ENCODE measurements at regions not wholly inside any gene's neighbourhood (a gene's known extent, or its start where the extent isn't known, plus 50 kb on each side); places are given as distances from the start of the nearest gene placed in this dataset.

DNA sequence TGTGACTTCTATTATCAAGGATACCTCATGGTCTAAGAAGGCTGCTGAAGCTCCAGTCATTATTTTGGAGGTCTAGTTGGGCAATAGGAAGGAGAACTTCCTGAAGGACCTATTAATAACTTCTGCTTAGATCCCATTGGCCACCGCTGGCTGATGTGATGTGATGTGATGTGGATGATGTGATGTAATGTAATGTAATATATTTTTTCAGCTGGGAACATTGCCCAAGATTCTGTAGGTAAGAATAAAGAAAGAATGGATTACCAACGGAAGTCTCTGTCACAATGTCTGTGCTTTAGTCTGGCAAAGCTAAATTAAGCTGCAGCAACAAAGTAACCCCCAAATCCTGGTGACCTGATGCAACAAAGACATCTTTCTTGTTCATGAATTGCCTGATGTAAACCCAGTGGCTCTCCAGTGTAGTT, 233.7 kb downstream of the PTEN start:
- ChIA-PET POLR2A (no interaction called here), CTCF (interaction anchor here (1.0 kb wide), 1 partner anchor 17 kb away, joined by 3 read pairs; no protein-coding TSS in a partner anchor)
- Histone ChIP-seq H3K4me1 (ENCODE audit: control insufficient read depth, insufficient read depth, low read length) (peaks cover 8% of the 10 kb centered on the region; the same call in 1 of the 2 replicates), H3K27ac (ENCODE audit: extremely low read depth, low read depth, low read length) (no peak overlapping the region), H3K9me3 (ENCODE audit: control insufficient read depth, insufficient read depth, low read depth, low read length) (no peaks in the 10 kb centered on the region), H3K4me3 (ENCODE audit: low read depth, low read length) (no peak overlapping the region), H3K36me3 (ENCODE audit: control insufficient read depth in 2 of 2, insufficient read depth in 1 of 2, low read length in 2 of 2) (no peaks in the 10 kb centered on the region)
- TF ChIP-seq, protein P1, sequence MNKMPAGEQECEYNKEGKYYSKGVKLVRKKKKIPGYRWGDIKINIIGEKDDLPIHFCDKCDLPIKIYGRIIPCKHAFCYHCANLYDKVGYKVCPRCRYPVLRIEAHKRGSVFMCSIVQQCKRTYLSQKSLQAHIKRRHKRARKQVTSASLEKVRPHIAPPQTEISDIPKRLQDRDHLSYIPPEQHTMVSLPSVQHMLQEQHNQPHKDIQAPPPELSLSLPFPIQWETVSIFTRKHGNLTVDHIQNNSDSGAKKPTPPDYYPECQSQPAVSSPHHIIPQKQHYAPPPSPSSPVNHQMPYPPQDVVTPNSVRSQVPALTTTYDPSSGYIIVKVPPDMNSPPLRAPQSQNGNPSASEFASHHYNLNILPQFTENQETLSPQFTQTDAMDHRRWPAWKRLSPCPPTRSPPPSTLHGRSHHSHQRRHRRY (tag by site-specific recombination; IDR thresholded peaks at IDR 0.05), result no peak
- TF ChIP-seq, protein P2, sequence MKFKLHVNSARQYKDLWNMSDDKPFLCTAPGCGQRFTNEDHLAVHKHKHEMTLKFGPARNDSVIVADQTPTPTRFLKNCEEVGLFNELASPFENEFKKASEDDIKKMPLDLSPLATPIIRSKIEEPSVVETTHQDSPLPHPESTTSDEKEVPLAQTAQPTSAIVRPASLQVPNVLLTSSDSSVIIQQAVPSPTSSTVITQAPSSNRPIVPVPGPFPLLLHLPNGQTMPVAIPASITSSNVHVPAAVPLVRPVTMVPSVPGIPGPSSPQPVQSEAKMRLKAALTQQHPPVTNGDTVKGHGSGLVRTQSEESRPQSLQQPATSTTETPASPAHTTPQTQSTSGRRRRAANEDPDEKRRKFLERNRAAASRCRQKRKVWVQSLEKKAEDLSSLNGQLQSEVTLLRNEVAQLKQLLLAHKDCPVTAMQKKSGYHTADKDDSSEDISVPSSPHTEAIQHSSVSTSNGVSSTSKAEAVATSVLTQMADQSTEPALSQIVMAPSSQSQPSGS (tag by site-specific recombination; IDR thresholded peaks at IDR 0.05; ENCODE audit: low read depth), result peak; percentile 64

DNA sequence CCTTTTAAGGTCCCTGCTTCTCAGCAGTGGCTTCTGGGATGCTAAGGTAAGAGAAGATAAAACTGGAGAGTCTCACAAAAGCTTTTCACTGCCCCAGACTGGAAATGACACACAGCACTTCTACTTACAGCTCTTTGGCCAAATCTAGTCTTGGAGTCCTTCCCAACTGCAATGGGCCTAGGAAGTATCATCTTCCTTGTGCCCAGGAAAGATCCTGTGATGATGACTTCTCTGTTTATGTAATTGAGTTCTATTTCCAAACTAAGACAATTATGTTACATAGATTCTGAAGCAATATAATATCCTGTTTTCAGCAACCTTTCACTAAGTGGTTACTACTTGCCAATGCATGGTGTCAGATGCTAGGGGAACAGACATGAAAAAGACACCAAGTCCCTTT, 234.1 kb downstream of the PTEN start:
- Histone ChIP-seq H3K4me3 (ENCODE audit: low read depth, low read length) (no peak overlapping the region), H3K36me3 (ENCODE audit: control insufficient read depth in 2 of 2, insufficient read depth in 1 of 2, low read length in 2 of 2) (no peaks in the 10 kb centered on the region), H3K9me3 (ENCODE audit: control insufficient read depth, insufficient read depth, low read depth, low read length) (no peaks in the 10 kb centered on the region), H3K4me1 (ENCODE audit: control insufficient read depth, insufficient read depth, low read length) (peaks cover 8% of the 10 kb centered on the region; the same call in 1 of the 2 replicates), H3K27ac (ENCODE audit: extremely low read depth, low read depth, low read length) (no peak overlapping the region)
- no peak for TF ChIP-seq YY2 (tag by site-specific recombination; IDR thresholded peaks at IDR 0.05)
- TF ChIP-seq FEZF1 (tag by site-specific recombination; IDR thresholded peaks at IDR 0.05), result peak; percentile 43; the same call in 1 of the 2 replicates
- no peak for TF ChIP-seq ZNF266 (tag by site-specific recombination; IDR thresholded peaks at IDR 0.05; ENCODE audit: low read depth)
- TF ChIP-seq ZNF677 (tag by site-specific recombination; IDR thresholded peaks at IDR 0.05), result no peak
- ChIA-PET CTCF (no interaction called here), POLR2A (no interaction called here)

DNA sequence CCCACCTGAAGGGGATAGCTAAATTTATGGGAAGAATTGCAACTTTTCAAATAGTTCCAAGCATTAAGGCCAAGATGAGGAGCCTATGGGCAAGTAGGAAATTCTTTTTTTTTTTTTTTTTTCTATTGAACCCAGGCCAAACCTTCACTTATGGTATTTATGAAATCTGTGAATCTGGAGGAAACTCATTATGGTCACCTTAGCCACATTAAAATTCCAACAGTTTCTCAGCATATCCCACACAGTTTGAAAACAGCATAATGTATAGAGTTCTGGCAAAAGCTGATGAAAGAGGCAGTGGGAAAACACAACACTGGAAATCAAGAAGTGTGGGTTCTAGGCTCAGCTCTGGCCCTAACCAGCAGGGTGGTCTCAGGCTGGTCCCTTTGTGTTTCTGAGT, 236.9 kb downstream of the PTEN start:
- H3K27ac ChIP-seq (ENCODE audit: extremely low read depth, low read depth, low read length), result no peak overlapping the region
- POLR2A ChIA-PET, result no interaction called here
- peaks cover 8% of the 10 kb centered on the region; the same call in 1 of the 2 replicates for H3K4me1 ChIP-seq (ENCODE audit: control insufficient read depth, insufficient read depth, low read length)
- TF ChIP-seq GLIS1 (tag by site-specific recombination; IDR thresholded peaks at IDR 0.05) (no peak), ZNF274 (IDR thresholded peaks at IDR 0.05; ENCODE audit: low read length) (no peak), ZNF274 (tag by site-specific recombination; IDR thresholded peaks at IDR 0.05; ENCODE audit: borderline replicate concordance) (no peak), ZNF174 (tag by site-specific recombination; IDR thresholded peaks at IDR 0.05) (no peak), ZNF585B (tag by site-specific recombination; IDR thresholded peaks at IDR 0.05) (no peak), OVOL3 (tag by site-specific recombination; IDR thresholded peaks at IDR 0.05) (no peak), EGR2 (tag by site-specific recombination; IDR thresholded peaks at IDR 0.05; ENCODE audit: low read depth) (no peak), ZNF354C (tag by site-specific recombination; IDR thresholded peaks at IDR 0.05; ENCODE audit: borderline replicate concordance, low read depth) (no peak), FEZF1 (tag by site-specific recombination; IDR thresholded peaks at IDR 0.05) (no peak), ZNF626 (tag by site-specific recombination; IDR thresholded peaks at IDR 0.05) (no peak), RBAK (tag by site-specific recombination; IDR thresholded peaks at IDR 0.05) (no peak), ZNF549 (tag by site-specific recombination; IDR thresholded peaks at IDR 0.05) (no peak)
- TF ChIP-seq, protein P3, sequence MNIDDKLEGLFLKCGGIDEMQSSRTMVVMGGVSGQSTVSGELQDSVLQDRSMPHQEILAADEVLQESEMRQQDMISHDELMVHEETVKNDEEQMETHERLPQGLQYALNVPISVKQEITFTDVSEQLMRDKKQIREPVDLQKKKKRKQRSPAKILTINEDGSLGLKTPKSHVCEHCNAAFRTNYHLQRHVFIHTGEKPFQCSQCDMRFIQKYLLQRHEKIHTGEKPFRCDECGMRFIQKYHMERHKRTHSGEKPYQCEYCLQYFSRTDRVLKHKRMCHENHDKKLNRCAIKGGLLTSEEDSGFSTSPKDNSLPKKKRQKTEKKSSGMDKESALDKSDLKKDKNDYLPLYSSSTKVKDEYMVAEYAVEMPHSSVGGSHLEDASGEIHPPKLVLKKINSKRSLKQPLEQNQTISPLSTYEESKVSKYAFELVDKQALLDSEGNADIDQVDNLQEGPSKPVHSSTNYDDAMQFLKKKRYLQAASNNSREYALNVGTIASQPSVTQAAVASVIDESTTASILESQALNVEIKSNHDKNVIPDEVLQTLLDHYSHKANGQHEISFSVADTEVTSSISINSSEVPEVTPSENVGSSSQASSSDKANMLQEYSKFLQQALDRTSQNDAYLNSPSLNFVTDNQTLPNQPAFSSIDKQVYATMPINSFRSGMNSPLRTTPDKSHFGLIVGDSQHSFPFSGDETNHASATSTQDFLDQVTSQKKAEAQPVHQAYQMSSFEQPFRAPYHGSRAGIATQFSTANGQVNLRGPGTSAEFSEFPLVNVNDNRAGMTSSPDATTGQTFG (tag by site-specific recombination; IDR thresholded peaks at IDR 0.05; ENCODE audit: borderline replicate concordance), result no peak
- H3K4me3 ChIP-seq (ENCODE audit: low read depth, low read length), result no peak overlapping the region
- no peaks in the 10 kb centered on the region for H3K36me3 ChIP-seq (ENCODE audit: control insufficient read depth in 2 of 2, insufficient read depth in 1 of 2, low read length in 2 of 2)
- CTCF ChIA-PET, result interaction anchor here (0.7 to 1.0 kb wide), 2 partner anchors 24 to 289 kb away, joined by 3 to 4 read pairs; no protein-coding TSS in a partner anchor
- H3K9me3 ChIP-seq (ENCODE audit: control insufficient read depth, insufficient read depth, low read depth, low read length), result no peaks in the 10 kb centered on the region
